ENCODE measurements at regions not wholly inside any gene's neighbourhood (a gene's known extent, or its start where the extent isn't known, plus 50 kb on each side); places are given as distances from the start of the nearest gene placed in this dataset.

GRCh38 chr6:156163311-156163710, 613.9 kb upstream of the ARID1B start:
- H3K27ac ChIP-seq (ENCODE audit: low read length) = no peak overlapping the region
- no peaks in the 10 kb centered on the region for H3K79me2 ChIP-seq (ENCODE audit: low read length)
- no peaks in the 10 kb centered on the region for H3K27me3 ChIP-seq (ENCODE audit: low read depth, low read length)
- TF ChIP-seq, protein P1, sequence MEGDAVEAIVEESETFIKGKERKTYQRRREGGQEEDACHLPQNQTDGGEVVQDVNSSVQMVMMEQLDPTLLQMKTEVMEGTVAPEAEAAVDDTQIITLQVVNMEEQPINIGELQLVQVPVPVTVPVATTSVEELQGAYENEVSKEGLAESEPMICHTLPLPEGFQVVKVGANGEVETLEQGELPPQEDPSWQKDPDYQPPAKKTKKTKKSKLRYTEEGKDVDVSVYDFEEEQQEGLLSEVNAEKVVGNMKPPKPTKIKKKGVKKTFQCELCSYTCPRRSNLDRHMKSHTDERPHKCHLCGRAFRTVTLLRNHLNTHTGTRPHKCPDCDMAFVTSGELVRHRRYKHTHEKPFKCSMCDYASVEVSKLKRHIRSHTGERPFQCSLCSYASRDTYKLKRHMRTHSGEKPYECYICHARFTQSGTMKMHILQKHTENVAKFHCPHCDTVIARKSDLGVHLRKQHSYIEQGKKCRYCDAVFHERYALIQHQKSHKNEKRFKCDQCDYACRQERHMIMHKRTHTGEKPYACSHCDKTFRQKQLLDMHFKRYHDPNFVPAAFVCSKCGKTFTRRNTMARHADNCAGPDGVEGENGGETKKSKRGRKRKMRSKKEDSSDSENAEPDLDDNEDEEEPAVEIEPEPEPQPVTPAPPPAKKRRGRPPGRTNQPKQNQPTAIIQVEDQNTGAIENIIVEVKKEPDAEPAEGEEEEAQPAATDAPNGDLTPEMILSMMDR (IDR thresholded peaks at IDR 0.05; ENCODE audit: low read depth, low read length) = no peak
- TF ChIP-seq EZH2phosphoT487 (IDR thresholded peaks at IDR 0.05; ENCODE audit: low read depth) = no peak
- H3K4me3 ChIP-seq (ENCODE audit: low read length) = no peak overlapping the region
- H2AFZ ChIP-seq (ENCODE audit: low read depth, low read length) = no peak overlapping the region
- no peak overlapping the region for H3K9ac ChIP-seq (ENCODE audit: low read length)
- H4K20me1 ChIP-seq (ENCODE audit: insufficient read depth, low read length) = no peaks in the 10 kb centered on the region
- H3K36me3 ChIP-seq (replicated peaks; ENCODE audit: low read depth, low read length) = no peaks in the 10 kb centered on the region
- H3K9me3 ChIP-seq (ENCODE audit: insufficient read depth, low read length) = no peaks in the 10 kb centered on the region
- H3K4me1 ChIP-seq (ENCODE audit: low read length) = no peaks in the 10 kb centered on the region
- H3K4me2 ChIP-seq (ENCODE audit: low read length) = no peak overlapping the region

- Histone ChIP-seq H4K20me1 (ENCODE audit: insufficient read depth, low read length) (no peaks in the 10 kb centered on the region), H2AFZ (ENCODE audit: low read depth, low read length) (no peak overlapping the region)
Measured at GRCh38 chr6:156161471-156161870, 615.7 kb upstream of the ARID1B start.

DNA sequence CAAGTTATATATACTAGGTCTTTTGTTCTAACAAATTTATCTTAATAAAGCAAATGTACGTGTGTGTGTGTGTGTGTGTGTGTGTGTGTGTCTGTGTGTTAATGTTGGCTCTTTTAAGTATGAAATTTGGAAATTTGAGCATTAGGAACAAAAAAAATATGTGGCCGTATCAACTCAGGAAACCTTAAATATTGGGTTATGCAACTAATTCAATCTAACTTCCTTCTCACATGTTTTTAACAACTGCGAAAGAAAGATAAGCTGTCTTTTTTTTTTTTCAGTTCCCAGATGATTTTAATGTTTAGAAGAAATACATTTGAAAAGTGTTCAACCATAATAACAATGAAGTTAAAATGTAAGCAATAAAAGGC, 616.4 kb upstream of the ARID1B start:
- TF ChIP-seq EZH2phosphoT487 (IDR thresholded peaks at IDR 0.05; ENCODE audit: low read depth) = no peak
- TF ChIP-seq, protein P1 (IDR thresholded peaks at IDR 0.05; ENCODE audit: low read depth, low read length) = no peak
- no peaks in the 10 kb centered on the region for H3K27me3 ChIP-seq (ENCODE audit: low read depth, low read length)
- H2AFZ ChIP-seq (ENCODE audit: low read depth, low read length) = no peak overlapping the region
- H3K79me2 ChIP-seq (ENCODE audit: low read length) = no peaks in the 10 kb centered on the region
- no peak overlapping the region for H3K4me3 ChIP-seq (ENCODE audit: low read length)
- H3K27ac ChIP-seq (ENCODE audit: low read length) = no peak overlapping the region
- no peak overlapping the region for H3K9ac ChIP-seq (ENCODE audit: low read length)
- no peak overlapping the region for H3K4me2 ChIP-seq (ENCODE audit: low read length)
- no peaks in the 10 kb centered on the region for H3K9me3 ChIP-seq (ENCODE audit: insufficient read depth, low read length)
- no peaks in the 10 kb centered on the region for H3K36me3 ChIP-seq (replicated peaks; ENCODE audit: low read depth, low read length)
- H4K20me1 ChIP-seq (ENCODE audit: insufficient read depth, low read length) = no peaks in the 10 kb centered on the region
- H3K4me1 ChIP-seq (ENCODE audit: low read length) = no peaks in the 10 kb centered on the region

More at GRCh38 chr6:156161471-156161870, 615.7 kb upstream of the ARID1B start:
- H3K9ac ChIP-seq (ENCODE audit: low read length) = no peak overlapping the region
- no peak for TF ChIP-seq EZH2phosphoT487 (IDR thresholded peaks at IDR 0.05; ENCODE audit: low read depth)
- TF ChIP-seq, protein P1 (IDR thresholded peaks at IDR 0.05; ENCODE audit: low read depth, low read length) = no peak
- no peaks in the 10 kb centered on the region for H3K9me3 ChIP-seq (ENCODE audit: insufficient read depth, low read length)
- H3K79me2 ChIP-seq (ENCODE audit: low read length) = no peaks in the 10 kb centered on the region
- no peaks in the 10 kb centered on the region for H3K36me3 ChIP-seq (replicated peaks; ENCODE audit: low read depth, low read length)
- H3K4me1 ChIP-seq (ENCODE audit: low read length) = no peaks in the 10 kb centered on the region
- H3K27ac ChIP-seq (ENCODE audit: low read length) = no peak overlapping the region
- no peaks in the 10 kb centered on the region for H3K27me3 ChIP-seq (ENCODE audit: low read depth, low read length)
- no peak overlapping the region for H3K4me3 ChIP-seq (ENCODE audit: low read length)
- no peak overlapping the region for H3K4me2 ChIP-seq (ENCODE audit: low read length)

DNA sequence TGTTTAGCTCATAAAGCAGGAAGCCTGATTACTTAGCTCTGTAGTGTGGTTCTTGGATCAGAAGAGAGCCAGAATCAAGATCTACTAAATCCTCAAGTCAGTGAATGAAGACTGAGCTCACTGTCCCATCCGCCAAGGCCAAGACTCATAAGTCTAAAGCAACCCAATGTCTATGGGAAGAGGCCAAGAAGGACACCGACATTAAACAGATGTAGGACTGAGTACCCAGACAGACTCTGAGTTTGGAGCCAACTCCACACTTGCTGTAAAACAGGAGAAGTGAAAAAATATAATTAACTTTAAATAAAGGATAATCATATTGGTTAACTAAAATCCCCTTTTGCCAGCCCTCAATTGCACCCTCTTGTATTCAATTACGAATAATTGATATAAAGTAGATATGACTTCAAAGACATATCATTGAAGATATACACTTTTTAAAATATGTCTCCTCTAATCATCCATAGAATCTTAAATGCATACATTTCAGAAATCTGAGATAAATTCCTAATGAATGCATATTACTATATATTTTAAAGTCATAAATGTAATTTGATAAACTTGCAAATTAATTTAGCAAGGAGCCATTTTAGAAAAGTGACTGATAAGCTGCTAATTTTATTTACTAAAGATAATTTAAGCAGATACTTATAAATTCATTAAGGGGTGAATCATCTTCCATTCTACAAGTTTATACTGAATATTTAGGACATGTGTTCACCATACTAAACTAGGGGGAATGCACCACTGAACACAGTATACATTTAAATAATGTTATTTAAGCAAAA, 617.0 kb upstream of the ARID1B start:
- no peak overlapping the region for H3K4me2 ChIP-seq (ENCODE audit: low read length)

More for the DNA sequence above, 617.0 kb upstream of the ARID1B start:
- no peaks in the 10 kb centered on the region for H3K79me2 ChIP-seq (ENCODE audit: low read length)
- no peaks in the 10 kb centered on the region for H3K9me3 ChIP-seq (ENCODE audit: insufficient read depth, low read length)
- H3K27ac ChIP-seq (ENCODE audit: low read length) = no peak overlapping the region
- H3K36me3 ChIP-seq (replicated peaks; ENCODE audit: low read depth, low read length) = no peaks in the 10 kb centered on the region
- no peak overlapping the region for H3K4me3 ChIP-seq (ENCODE audit: low read length)
- TF ChIP-seq, protein P1 (IDR thresholded peaks at IDR 0.05; ENCODE audit: low read depth, low read length) = no peak
- TF ChIP-seq EZH2phosphoT487 (IDR thresholded peaks at IDR 0.05; ENCODE audit: low read depth) = no peak
- H2AFZ ChIP-seq (ENCODE audit: low read depth, low read length) = no peak overlapping the region
- no peaks in the 10 kb centered on the region for H3K4me1 ChIP-seq (ENCODE audit: low read length)
- H3K9ac ChIP-seq (ENCODE audit: low read length) = no peak overlapping the region
- no peaks in the 10 kb centered on the region for H4K20me1 ChIP-seq (ENCODE audit: insufficient read depth, low read length)
- no peaks in the 10 kb centered on the region for H3K27me3 ChIP-seq (ENCODE audit: low read depth, low read length)
